Smooth muscle cell (in vitro differentiated cells): ENCODE measurements at regions not wholly inside any gene's neighbourhood (a gene's known extent, or its start where the extent isn't known, plus 50 kb on each side); places are given as distances from the start of the nearest gene placed in this dataset.

ENCODE experiments used
- DNase-seq: peaks from one replicate; lab custom pipeline; 2025; ENCODE audit not compliant: unreplicated experiment; lab: John Stamatoyannopoulos, UW
- H2AFZ ChIP-seq: fragments of 200-600 bp; sonication (generic); 2 replicates; pipeline ENCODE4 v1.6.0; 2016; ENCODE audit warnings: antibody characterized with exemption, low read depth, mild to moderate bottlenecking
- H3F3A ChIP-seq: fragments of 200-600 bp; sonication (generic); 2 replicates; pipeline ENCODE4 v1.6.0; 2017; ENCODE audit warnings: antibody characterized with exemption, low read depth
- H3K27ac ChIP-seq: fragments of 200-600 bp; sonication (generic); 2 replicates; pipeline ENCODE4 v1.5.1; 2016; ENCODE audit warnings: low read depth, mild to moderate bottlenecking
- H3K27me3 ChIP-seq: fragments of 200-600 bp; sonication (generic); 2 replicates; pipeline ENCODE4 v1.6.1; 2016; ENCODE audit warnings: low read depth, mild to moderate bottlenecking
- H3K36me3 ChIP-seq: fragments of 200-600 bp; sonication (generic); 2 replicates; pipeline ENCODE4 v1.5.1; 2016; ENCODE audit warnings: low read depth
- H3K4me1 ChIP-seq: fragments of 200-600 bp; sonication (generic); 2 replicates; pipeline ENCODE4 v1.5.1; 2016; ENCODE audit warnings: low read depth
- H3K4me2 ChIP-seq: fragments of 200-600 bp; sonication (generic); 2 replicates; pipeline ENCODE4 v1.6.0; 2016; ENCODE audit warnings: mild to moderate bottlenecking
- H3K4me3 ChIP-seq: fragments of 200-600 bp; sonication (generic); 2 replicates; pipeline ENCODE4 v1.5.1; 2016; ENCODE audit warnings: mild to moderate bottlenecking
- H3K79me2 ChIP-seq: fragments of 200-600 bp; sonication (generic); 2 replicates; pipeline ENCODE4 v1.6.0; 2016; ENCODE audit warnings: low read depth, mild to moderate bottlenecking
- H3K9ac ChIP-seq: fragments of 200-600 bp; sonication (generic); 2 replicates; pipeline ENCODE4 v1.6.0; 2016; ENCODE audit warnings: low read depth
- H3K9me3 ChIP-seq: fragments of 200-600 bp; sonication (generic); replicated peaks from 2 replicates; pipeline ENCODE4 v1.5.1; 2016; ENCODE audit warnings: low read depth
- H4K20me1 ChIP-seq: fragments of 200-600 bp; sonication (generic); 2 replicates; pipeline ENCODE4 v1.6.0; 2016; ENCODE audit warnings: low read depth
- CTCF ChIP-seq: fragments of 200-600 bp; sonication (generic); IDR thresholded peaks from 2 replicates; pipeline ENCODE4 v1.5.1; 2017; ENCODE audit warnings: borderline replicate concordance, mild to moderate bottlenecking, antibody characterized with exemption; ENCODE audit not compliant: insufficient read depth, poor library complexity, severe bottlenecking
- WGBS: methylation state at CpG from one replicate; pipeline ENCODE4 v1.1.7; 2016; ENCODE audit warnings: low lambda C conversion rate; 5-methylcytosine and 5-hydroxymethylcytosine counted together

GRCh38 chr13:81223778-81224177 is 882.9 kb upstream of the SPRY2 start:
- Histone ChIP-seq H3K9ac (no peak overlapping the region), H3K27me3 (no peaks in the 10 kb centered on the region), H2AFZ (peak overlapping the region; percentile 87), H3K79me2 (no peaks in the 10 kb centered on the region), H3K9me3 (no peaks in the 10 kb centered on the region), H3K4me1 (no peaks in the 10 kb centered on the region), H3K27ac (no peak overlapping the region), H3F3A (no peaks in the 10 kb centered on the region), H3K4me2 (no peak overlapping the region), H3K36me3 (no peaks in the 10 kb centered on the region), H4K20me1 (no peaks in the 10 kb centered on the region), H3K4me3 (no peak overlapping the region)
- WGBS = 53% methylated on average over 6 of the region's 6 CpGs
- TF ChIP-seq CTCF = no peak
- no peak for DNase-seq

GRCh38 chr13:81211713-81212112 is 870.8 kb upstream of the SPRY2 start:
- Histone ChIP-seq H3K9ac (no peak overlapping the region), H3K27me3 (no peaks in the 10 kb centered on the region), H2AFZ (peak overlapping the region; percentile 94), H3K27ac (peak overlapping the region; percentile 9), H3K79me2 (no peaks in the 10 kb centered on the region), H3K4me3 (no peak overlapping the region), H3F3A (no peaks in the 10 kb centered on the region), H3K9me3 (no peaks in the 10 kb centered on the region), H4K20me1 (no peaks in the 10 kb centered on the region), H3K4me2 (peak overlapping the region; percentile 69), H3K4me1 (peaks cover 12% of the 10 kb centered on the region), H3K36me3 (no peaks in the 10 kb centered on the region)
- no peak for DNase-seq
- no peak for TF ChIP-seq CTCF
- WGBS = 45% methylated on average over 2 of the region's 2 CpGs

GRCh38 chr13:81207636-81208035 is 866.7 kb upstream of the SPRY2 start:
- no peaks in the 10 kb centered on the region for H3K9me3 ChIP-seq
- 19% methylated on average over 3 of the region's 3 CpGs for WGBS

More at GRCh38 chr13:81207636-81208035, 866.7 kb upstream of the SPRY2 start:
- peaks cover 12% of the 10 kb centered on the region for H3K4me1 ChIP-seq
- no peak overlapping the region for H3K4me3 ChIP-seq
- TF ChIP-seq CTCF = no peak
- no peak overlapping the region for H2AFZ ChIP-seq
- H3K36me3 ChIP-seq = no peaks in the 10 kb centered on the region
- H3K79me2 ChIP-seq = no peaks in the 10 kb centered on the region
- no peak for DNase-seq
- H3K9ac ChIP-seq = no peak overlapping the region
- no peaks in the 10 kb centered on the region for H4K20me1 ChIP-seq
- peak overlapping the region; percentile 27 for H3K27ac ChIP-seq
- H3K4me2 ChIP-seq = no peak overlapping the region
- H3K27me3 ChIP-seq = no peaks in the 10 kb centered on the region
- no peaks in the 10 kb centered on the region for H3F3A ChIP-seq
